NCI-H2081 treated with DMSO at 0.1 percent for 48 hours (cell line): ENCODE measurements at regions not wholly inside any gene's neighbourhood (a gene's known extent, or its start where the extent isn't known, plus 50 kb on each side); places are given as distances from the start of the nearest gene placed in this dataset.
"Not testable (repeated sequence)": the region's sequence is repeated elsewhere in the genome, so short reads cannot be mapped to it uniquely, and the experiment has no call there.

Experiments
- DNase-seq: peaks from one replicate; lab custom pipeline; 2025; lab: John Stamatoyannopoulos, UW

DNA sequence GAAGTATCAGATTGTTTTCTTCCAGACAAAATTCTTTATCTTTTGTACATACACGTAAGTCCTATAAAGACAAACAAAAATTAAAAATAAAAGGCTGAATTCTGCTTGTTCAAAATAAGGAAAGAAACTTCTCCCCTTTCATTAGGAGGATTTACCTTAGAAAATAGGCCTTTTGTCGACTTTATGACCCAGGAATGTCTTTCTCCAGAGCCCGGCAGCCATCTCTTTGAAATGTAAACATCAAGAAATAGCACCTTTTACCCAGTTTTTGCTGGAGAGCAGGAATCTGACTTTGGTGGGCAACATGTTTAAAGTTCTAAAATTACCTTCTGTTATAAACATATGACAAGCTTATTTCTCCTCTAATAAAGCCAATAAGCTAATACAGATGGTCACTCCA is 373.0 kb upstream of the FTMT start:
- DNase-seq: no peak

GRCh38 chr5:121479337-121479736 is 372.3 kb upstream of the FTMT start:
- DNase-seq: no peak

GRCh38 chr5:121485281-121485680 is 366.4 kb upstream of the FTMT start:
- DNase-seq: no peak

DNA sequence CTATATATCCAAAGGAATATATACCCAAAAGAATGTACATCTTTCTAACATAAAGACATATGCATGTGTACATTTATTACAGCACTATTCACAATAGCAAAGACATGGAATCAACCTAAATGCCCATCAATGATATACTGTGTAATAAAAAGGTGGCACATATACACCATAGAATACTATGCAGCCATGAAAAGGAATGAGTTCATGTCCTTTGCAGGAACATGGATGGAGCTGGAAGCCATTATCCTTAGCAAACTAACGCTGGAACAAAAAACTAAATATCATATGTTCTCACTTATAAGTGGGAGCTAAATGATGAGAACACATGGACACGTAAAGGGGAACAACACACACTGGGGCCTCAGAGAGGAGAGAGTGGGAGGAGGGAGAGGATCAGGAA is 365.7 kb upstream of the FTMT start:
- not testable (repeated sequence) for DNase-seq

- DNase-seq: no peak
Observed at GRCh38 chr5:121489972-121490371, 361.7 kb upstream of the FTMT start.

DNA sequence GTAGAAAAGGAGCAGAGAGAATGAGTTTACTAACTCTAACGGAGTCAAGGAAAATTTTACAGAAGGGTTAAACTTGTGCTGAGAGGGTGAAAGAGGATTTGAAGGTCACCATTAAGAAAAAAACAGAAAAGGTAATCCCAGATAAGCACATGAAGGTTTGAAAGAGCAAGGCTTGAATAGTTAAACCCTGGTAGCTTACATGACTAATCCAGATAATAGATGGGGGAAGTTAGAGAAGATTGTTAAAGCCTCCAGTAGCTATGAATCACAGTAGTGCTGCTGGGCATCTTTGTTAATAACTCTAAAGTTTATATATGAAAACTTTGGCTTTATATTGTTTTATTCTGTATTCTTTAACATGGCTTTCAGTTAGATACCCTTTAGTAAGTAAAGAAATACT is 354.5 kb upstream of the FTMT start:
- no peak for DNase-seq

DNA sequence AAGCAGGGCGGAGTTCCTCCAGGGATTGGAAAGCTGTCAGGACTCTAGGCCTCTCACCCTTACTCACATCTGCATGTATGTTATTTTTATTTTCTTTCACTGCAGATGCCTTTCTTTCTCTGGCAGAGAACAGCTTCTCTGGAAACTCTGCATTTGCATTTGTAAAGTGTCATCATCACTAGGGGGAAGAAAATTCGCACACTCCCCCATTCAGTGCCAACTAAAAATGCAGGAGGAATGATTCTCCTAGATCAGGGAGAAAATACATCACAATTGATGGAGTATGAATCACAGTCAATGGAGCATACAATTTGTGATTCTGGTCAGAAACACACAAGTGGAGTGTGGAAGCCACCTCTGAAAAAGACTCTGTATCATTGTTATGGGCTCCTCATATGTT is 351.4 kb upstream of the FTMT start:
- no peak for DNase-seq

GRCh38 chr5:121503111-121503840 is 348.4 kb upstream of the FTMT start:
- no peak for DNase-seq

- DNase-seq: no peak
Observed at GRCh38 chr5:121516997-121517396, 334.7 kb upstream of the FTMT start.

DNA sequence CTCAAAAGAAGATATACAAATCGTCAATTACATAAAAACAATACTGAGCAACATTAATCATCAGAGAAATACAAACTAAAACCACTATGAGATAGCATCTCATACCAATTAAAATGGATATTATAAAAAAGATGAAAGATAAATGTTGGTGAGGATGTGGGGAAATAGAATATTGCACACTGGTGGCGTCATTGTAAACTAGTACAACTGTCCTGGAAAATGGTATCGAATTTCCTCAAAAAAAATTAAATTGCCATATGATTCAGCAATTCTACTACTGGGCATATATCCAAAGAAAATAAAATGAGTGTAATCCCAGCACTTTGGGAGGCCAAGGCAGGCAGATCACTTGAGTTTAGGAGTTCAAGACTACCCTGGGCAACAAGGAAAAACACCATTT is 326.0 kb upstream of the FTMT start:
- no peak for DNase-seq

DNA sequence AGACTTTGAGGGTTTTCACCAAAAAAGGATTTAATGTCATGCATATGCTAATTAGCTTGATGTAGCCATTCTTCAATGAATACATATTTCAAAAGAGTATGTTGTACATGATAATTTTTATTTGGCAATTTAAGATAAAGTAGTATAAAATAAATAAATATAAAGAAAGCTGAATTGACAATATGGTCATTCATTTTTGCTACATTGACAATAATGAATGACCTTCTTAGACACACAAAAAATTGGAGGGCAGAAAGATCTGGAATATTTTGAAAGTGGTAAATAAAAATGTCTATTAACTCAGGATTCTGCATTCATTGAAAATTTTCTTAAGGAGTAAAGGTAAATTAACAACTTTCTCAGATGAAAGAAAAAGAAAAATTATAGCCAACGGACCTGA is 324.8 kb upstream of the FTMT start:
- DNase-seq: no peak

DNA sequence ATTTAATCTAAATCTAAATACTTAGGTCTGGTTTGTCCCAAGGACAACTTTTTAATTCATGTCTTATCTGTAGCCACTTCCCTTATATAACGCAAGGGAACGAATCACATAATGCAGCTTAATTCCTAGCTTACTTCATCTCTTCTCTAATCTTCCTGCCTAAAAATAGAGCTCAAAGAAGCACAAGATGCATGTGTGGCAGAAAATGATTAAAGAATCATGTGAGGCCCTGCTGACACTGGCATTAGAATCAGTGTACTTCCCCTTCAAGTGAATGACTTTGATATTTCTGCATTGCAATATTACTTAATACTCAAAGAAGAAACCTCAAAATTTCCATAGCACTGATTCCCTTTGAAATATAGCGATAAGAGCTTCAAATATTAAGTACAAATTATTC is 317.9 kb upstream of the FTMT start:
- DNase-seq: no peak

DNA sequence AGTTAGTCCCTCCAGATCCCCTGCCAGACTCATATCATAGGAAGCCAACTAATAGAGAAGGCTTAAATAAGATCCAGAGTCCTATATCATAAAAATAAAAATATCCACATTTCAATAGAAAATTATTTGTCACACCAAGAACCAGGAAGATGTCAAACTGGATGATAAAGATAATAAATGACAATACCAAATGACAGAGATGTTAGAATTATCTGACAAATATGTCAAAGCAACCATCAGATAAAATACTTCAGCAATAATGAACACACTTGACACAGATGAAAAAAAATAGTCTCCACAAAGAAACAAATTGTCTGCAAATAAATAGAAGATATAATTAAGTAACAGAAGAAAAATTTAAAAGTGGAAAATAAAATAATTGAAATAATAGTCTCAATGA is 300.7 kb upstream of the FTMT start:
- DNase-seq: no peak

DNA sequence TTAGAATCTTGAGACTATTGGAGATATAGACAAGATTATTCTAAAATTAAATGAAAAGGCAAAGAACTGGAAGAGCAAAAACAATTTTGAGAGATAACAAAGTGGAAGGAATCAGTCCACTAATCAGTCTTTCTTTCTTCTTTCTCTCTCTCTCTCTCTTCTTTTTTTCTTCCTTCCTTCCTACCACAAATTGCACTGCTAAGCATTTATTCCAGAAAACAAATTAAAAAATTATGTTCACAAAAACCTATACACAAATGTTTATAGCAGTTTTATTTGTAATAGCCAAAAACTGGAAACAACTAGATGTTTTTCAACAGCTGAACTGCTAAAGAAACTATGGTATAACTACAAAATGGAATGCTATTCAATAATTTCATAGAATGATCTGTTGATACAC is 291.9 kb upstream of the FTMT start:
- DNase-seq: no peak

GRCh38 chr5:121572061-121572460 is 279.6 kb upstream of the FTMT start:
- no peak for DNase-seq

GRCh38 chr5:121573721-121574382 is 277.8 kb upstream of the FTMT start:
- no peak for DNase-seq

GRCh38 chr5:121581588-121581987 is 270.1 kb upstream of the FTMT start:
- no peak for DNase-seq

DNA sequence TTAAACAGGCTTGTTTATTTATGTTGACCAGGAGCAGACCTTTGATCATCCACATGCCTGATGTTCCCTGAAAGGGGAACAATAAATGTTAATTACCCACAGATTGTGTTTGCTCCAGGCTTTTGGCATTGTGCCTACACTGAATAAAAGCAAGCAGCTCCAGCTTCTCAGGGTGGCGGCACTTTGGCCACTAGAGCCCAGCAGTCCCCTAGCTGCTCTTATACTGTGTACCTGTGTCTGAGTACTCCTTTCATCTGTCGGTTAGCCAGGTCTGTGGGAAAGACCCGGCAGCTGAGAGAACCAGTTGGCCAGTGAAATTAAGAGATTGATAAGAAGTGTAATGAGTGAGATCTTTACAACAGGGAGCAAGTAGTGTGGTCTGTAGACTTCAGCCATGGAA is 254.8 kb upstream of the FTMT start:
- DNase-seq: no peak

DNA sequence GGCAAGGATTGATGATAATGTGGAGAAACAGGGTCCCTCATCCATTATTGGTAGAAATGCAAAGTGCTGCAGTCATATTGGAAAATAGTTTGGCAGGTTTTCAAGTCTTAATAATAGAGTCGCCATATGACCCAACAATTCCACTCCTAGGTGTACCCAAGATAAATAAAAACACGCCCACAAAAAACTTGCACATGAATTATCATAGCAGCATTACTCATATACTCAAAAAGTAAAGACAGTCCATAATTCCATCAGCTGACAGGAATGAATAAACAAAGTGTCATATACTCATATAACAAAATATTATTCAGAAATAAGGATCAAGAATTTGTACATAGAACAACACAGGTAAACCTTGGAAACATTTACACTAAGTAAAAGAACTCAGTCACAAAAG is 242.9 kb upstream of the FTMT start:
- no peak for DNase-seq

DNA sequence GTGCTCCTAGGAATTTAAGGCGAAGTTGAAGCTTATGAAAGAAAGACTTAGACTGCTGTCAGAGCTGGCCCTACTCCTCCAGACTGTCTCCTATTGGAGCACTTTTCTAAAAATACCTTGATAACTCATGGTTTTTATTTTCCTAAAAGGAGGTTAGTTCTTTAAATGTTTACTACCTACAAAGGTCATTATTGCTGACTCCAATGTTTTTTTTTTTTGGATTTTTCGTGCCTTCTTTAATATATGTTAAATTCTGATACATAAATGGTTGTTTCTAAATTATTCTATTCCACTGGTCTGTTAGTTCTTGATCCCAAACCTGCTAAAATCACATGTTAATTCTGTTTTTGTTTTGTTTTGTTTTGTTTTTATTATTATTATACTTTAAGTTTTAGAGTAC is 227.6 kb upstream of the FTMT start:
- no peak for DNase-seq

DNA sequence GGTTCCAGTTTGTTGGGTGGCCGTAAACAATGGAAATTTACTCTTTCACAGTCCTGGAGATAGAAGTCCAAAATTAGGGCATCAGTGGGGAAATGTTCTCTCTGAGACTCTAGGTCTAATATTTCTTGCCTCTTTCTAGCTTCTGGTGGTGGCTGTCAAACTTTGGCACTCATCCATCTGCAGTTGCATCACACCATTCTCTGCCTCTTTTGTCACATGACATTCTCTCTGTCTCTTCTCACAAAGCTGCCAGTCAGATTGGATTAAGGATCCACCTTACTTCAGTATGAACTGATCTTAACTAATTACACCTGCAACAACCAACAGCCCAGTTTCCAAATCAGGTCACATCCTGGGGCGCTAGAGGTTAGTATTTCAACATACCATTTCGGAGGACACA is 222.9 kb upstream of the FTMT start:
- no peak for DNase-seq

GRCh38 chr5:121630402-121630801 is 221.3 kb upstream of the FTMT start:
- DNase-seq: no peak

DNA sequence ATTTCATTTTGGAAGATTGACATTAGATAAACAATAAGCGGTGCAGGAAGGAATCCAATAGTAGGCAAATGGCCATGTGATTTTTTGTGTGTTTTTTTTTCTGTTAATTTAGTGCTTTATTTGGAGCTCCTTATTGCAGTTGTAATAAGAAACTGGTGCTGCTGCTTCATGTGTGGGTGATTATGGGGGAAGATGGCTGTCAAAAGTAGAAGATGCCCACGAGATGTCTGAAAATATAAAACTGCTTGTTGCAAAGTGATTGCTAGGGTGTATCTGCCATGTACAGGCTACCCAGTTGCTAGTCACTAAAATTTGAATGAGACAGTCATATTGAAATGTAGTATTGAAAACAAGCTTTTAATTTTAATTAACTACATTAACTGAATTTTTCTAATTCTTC is 216.7 kb upstream of the FTMT start:
- DNase-seq: no peak

DNA sequence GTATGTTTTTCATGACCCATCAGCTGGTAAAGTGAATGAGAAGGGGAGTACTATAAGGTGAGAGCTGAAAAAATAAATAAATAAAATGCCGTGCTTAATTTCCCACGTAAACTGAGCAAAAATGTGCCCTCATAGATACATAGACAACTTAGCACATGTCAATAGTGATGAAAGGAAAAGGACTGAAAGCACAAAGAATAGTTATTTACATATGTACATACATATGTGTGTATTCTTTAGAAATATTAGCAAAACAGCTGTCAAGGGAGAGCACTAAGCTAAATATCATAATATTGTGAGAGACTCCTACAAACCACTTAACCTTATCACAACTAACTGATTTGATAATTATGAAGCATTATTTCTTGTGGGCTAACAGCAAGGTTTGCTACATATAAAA is 213.6 kb upstream of the FTMT start:
- no peak for DNase-seq
